Immature natural killer cell (primary cell): ENCODE measurements at regions not wholly inside any gene's neighbourhood (a gene's known extent, or its start where the extent isn't known, plus 50 kb on each side); places are given as distances from the start of the nearest gene placed in this dataset.

Experiments
- DNase-seq, 3 donors: peaks; one replicate each; pipeline ENCODE4 v3.0.0; 2022; ENCODE audit warnings: mixed read lengths in 1 of 3
- H3K27ac Mint-ChIP-seq, 6 donors: one replicate each; pipeline ENCODE4 v1.8.0; 2020; ENCODE audit warnings: mixed read lengths in 6 of 6, mild to moderate bottlenecking in 5 of 6, inconsistent platforms in 4 of 6, moderate library complexity in 3 of 6
- H3K27me3 Mint-ChIP-seq, 3 donors: one replicate each; pipeline ENCODE4 v1.8.0; 2020 to 2021; ENCODE audit warnings: low read depth in 3 of 3, mild to moderate bottlenecking in 3 of 3, mixed read lengths in 3 of 3, moderate library complexity in 3 of 3, inconsistent platforms in 1 of 3
- H3K36me3 Mint-ChIP-seq, 3 donors: one replicate each; pipeline ENCODE4 v1.8.0; 2020; ENCODE audit warnings: mixed read lengths in 3 of 3, inconsistent platforms in 2 of 3, mild to moderate bottlenecking in 2 of 3
- H3K4me1 Mint-ChIP-seq, 2 donors: one replicate each; pipeline ENCODE4 v1.8.0; 2020; ENCODE audit warnings: inconsistent platforms in 2 of 2, mild to moderate bottlenecking in 2 of 2, mixed read lengths in 2 of 2, moderate library complexity in 1 of 2
- H3K4me3 Mint-ChIP-seq, 5 donors: one replicate each; pipeline ENCODE4 v1.8.0; 2020; ENCODE audit warnings: mild to moderate bottlenecking in 5 of 5, mixed read lengths in 5 of 5, inconsistent platforms in 3 of 5, moderate library complexity in 3 of 5
- H3K9me3 Mint-ChIP-seq, 6 donors: one replicate each; pipeline ENCODE4 v1.8.0; 2020; ENCODE audit warnings: mild to moderate bottlenecking in 6 of 6, mixed read lengths in 6 of 6, inconsistent platforms in 4 of 6, moderate library complexity in 3 of 6

DNA sequence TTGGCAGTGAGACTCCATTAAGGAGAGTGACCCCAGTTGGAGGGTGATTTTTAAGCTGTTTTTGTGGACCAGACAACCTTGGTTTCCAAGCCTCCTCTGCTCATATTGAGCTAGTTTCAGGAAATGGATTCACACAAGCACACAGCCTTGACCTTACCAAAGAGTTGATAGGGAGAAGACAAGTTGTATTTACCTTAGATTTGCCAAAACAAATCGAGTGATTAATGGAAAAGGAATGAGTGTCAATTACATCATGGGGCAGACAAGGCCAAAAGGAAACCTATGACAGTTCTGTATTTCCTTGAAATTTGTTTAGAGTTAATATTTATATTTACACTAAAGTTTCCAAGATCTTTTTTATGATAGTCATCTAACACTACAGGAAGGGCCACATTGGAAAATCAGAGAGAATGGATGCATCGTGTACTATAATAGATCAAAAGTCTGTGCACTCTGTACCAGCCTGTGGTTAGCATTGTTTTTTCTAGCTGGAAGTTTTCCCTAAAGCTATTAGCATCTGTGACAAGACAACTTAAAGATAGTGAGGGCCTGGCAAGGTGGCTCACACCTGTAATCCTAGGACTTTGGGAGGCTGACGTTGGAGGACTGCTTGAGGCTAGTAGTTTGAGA lies 86.0 kb upstream of the FER start:
- Mint-ChIP-seq H3K9me3 (no peaks in the 10 kb centered on the region), H3K4me1 (no peaks in the 10 kb centered on the region), H3K27me3 (peaks cover 1 to 8% (median 5%) of the 10 kb centered on the region in 3 donors), H3K36me3 (no peaks in the 10 kb centered on the region), H3K27ac (no peak overlapping the region), H3K4me3 (no peak overlapping the region)
- DNase-seq = no peak

GRCh38 chr5:108661024-108661423 lies 86.7 kb upstream of the FER start:
- DNase-seq = no peak
- Mint-ChIP-seq H3K4me1 (no peaks in the 10 kb centered on the region), H3K27ac (no peak overlapping the region), H3K4me3 (no peak overlapping the region), H3K27me3 (peaks cover 1 to 8% (median 2%) of the 10 kb centered on the region in 3 donors), H3K36me3 (no peaks in the 10 kb centered on the region), H3K9me3 (no peaks in the 10 kb centered on the region)

- peaks cover 1 to 8% (median 2%) of the 10 kb centered on the region in 3 donors for H3K27me3 Mint-ChIP-seq
- H3K36me3 Mint-ChIP-seq = no peaks in the 10 kb centered on the region
- no peak for DNase-seq
- H3K27ac Mint-ChIP-seq = no peak overlapping the region
- no peaks in the 10 kb centered on the region for H3K4me1 Mint-ChIP-seq
- H3K9me3 Mint-ChIP-seq = no peaks in the 10 kb centered on the region
- no peak overlapping the region for H3K4me3 Mint-ChIP-seq
Measured at GRCh38 chr5:108660291-108660690, 87.4 kb upstream of the FER start.

- H3K36me3 Mint-ChIP-seq = no peaks in the 10 kb centered on the region
- no peak for DNase-seq
- no peaks in the 10 kb centered on the region for H3K4me1 Mint-ChIP-seq
- H3K27ac Mint-ChIP-seq = no peak overlapping the region
- H3K4me3 Mint-ChIP-seq = no peak overlapping the region
- no peaks in the 10 kb centered on the region for H3K9me3 Mint-ChIP-seq
- peaks cover 1 to 8% (median 2%) of the 10 kb centered on the region in 3 donors for H3K27me3 Mint-ChIP-seq
Measured at GRCh38 chr5:108659531-108659930, 88.2 kb upstream of the FER start.

DNA sequence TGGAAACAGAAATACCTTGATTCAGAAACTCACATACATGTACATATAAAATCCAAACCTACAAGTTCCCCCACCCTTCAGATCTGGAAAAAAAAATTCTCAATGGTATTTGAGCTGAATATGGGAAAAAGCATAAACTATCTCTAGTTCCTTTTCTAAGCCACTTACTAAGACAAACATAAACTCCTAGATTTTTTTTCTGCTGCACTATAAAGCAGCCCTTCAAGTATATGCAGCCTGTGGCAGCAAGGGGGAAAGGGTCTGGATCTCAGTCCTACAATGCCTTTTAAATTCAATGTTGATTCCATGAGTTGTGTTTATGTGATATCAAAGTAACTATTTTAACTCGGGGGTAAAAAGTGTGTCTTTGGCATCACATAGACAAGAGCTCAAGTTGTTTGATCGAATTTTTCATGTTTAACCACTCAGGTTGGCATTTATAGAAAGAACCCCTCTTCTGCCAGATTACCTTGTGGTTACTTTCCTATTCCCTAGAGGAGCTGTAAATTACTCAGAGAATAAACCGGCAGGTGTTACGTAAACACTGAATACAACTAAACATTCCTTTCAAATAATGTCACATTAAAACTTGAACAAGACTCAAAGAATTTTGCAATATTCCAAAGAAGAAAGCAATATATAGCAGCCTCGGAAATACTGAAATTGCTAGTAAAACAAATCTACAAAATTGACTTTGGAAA lies 91.8 kb upstream of the FER start:
- Mint-ChIP-seq H3K27ac (no peak overlapping the region), H3K4me3 (no peak overlapping the region), H3K9me3 (no peaks in the 10 kb centered on the region), H3K36me3 (no peaks in the 10 kb centered on the region), H3K27me3 (peaks cover 1 to 6% (median 2%) of the 10 kb centered on the region in 3 donors), H3K4me1 (no peaks in the 10 kb centered on the region)
- no peak for DNase-seq

DNA sequence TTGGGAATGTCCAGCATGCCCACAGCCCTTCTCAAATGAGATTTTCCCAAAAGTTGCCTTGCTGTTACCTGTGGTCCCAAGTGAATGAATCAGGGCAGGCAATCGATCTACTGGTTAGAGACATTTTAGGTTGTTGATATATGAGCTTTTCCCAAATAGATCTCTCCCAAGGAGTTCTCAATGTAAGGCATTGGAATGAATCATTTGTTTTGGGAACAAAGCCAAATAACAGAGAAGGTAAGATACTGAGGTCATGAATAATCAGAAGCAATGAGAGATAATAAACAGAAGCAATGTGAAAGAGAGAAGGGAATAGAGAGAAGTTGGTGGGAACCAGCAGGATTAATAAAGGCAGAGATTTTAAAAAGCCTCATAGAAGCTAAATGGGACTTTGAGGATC lies 93.6 kb upstream of the FER start:
- H3K27ac Mint-ChIP-seq = no peak overlapping the region
- H3K36me3 Mint-ChIP-seq = no peaks in the 10 kb centered on the region
- H3K4me1 Mint-ChIP-seq = no peaks in the 10 kb centered on the region
- DNase-seq = no peak
- H3K4me3 Mint-ChIP-seq = no peak overlapping the region
- H3K27me3 Mint-ChIP-seq = peaks cover 0 to 5% (median 2%) of the 10 kb centered on the region in 3 donors
- H3K9me3 Mint-ChIP-seq = peaks cover 0 to 2% (median 0%) of the 10 kb centered on the region in 6 donors

GRCh38 chr5:108653201-108653600 lies 94.5 kb upstream of the FER start:
- Mint-ChIP-seq H3K9me3 (peaks cover 0 to 2% (median 0%) of the 10 kb centered on the region in 6 donors), H3K27me3 (peaks cover 0 to 3% (median under 1%) of the 10 kb centered on the region in 3 donors), H3K36me3 (no peaks in the 10 kb centered on the region), H3K4me3 (no peak overlapping the region), H3K4me1 (no peaks in the 10 kb centered on the region), H3K27ac (no peak overlapping the region)
- no peak for DNase-seq

DNA sequence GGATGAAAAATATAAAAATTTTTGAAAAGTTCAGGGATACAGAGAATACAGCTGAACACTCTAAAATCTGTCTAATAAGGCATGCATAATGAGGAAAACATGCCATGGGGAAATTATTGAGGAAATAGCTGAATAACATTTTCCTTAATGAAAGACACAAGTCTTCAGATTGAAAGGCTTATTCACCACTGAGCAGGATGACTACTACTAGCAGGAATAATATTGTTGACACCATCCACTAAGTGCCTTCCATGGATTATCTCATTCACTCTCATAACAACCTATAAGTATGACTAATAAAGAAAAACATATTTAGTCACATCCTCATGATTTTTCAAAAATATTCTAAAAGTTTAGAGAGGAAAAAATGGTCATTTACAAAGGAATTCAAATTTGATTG lies 96.7 kb upstream of the FER start:
- Mint-ChIP-seq H3K27me3 (peaks cover 0 to 6% (median 2%) of the 10 kb centered on the region in 3 donors), H3K4me1 (no peaks in the 10 kb centered on the region)
- DNase-seq = no peak

DNA sequence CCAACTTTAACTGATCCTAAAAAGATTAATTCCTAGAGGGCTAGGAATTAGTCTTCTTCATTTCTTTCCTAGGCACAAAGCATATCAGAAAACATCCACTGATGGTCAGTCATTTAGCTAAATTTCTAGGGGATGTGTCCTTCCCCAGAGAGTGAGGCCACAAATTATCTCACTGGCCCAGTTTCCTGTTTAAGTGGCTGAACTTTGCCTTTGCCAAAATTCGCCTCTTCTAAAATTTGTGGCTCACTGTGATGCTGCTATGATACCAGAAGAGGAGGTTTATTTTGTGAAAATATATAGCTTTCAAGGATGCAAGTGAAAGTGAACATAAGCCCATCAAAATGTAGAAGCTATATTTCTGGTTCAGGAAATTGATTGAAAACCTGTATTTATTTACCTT lies 98.1 kb upstream of the FER start:
- Mint-ChIP-seq H3K4me3 (no peak overlapping the region), H3K27me3 (peaks cover 0 to 6% (median 2%) of the 10 kb centered on the region in 3 donors), H3K27ac (no peak overlapping the region), H3K4me1 (no peaks in the 10 kb centered on the region), H3K36me3 (no peaks in the 10 kb centered on the region), H3K9me3 (peaks cover 0 to 5% (median 1%) of the 10 kb centered on the region in 6 donors)
- no peak for DNase-seq

More for the DNA sequence above, 96.7 kb upstream of the FER start:
- H3K36me3 Mint-ChIP-seq = no peaks in the 10 kb centered on the region
- no peak overlapping the region for H3K27ac Mint-ChIP-seq
- H3K4me3 Mint-ChIP-seq = no peak overlapping the region
- peaks cover 0 to 5% (median 1%) of the 10 kb centered on the region in 6 donors for H3K9me3 Mint-ChIP-seq

GRCh38 chr5:108649106-108649505 lies 98.6 kb upstream of the FER start:
- Mint-ChIP-seq H3K4me3 (no peak overlapping the region), H3K4me1 (no peaks in the 10 kb centered on the region), H3K36me3 (no peaks in the 10 kb centered on the region), H3K27ac (no peak overlapping the region), H3K27me3 (peaks cover 0 to 6% (median 2%) of the 10 kb centered on the region in 3 donors), H3K9me3 (peaks cover 0 to 5% (median 1%) of the 10 kb centered on the region in 6 donors)
- DNase-seq = no peak

- no peak overlapping the region for H3K4me3 Mint-ChIP-seq
- no peak overlapping the region for H3K27ac Mint-ChIP-seq
- DNase-seq = peak; percentile 24 to 42 (median 37)
- peaks cover 0 to 3% (median 3%) of the 10 kb centered on the region in 3 donors for H3K27me3 Mint-ChIP-seq
- no peaks in the 10 kb centered on the region for H3K4me1 Mint-ChIP-seq
- H3K36me3 Mint-ChIP-seq = no peaks in the 10 kb centered on the region
- peaks cover 0 to 5% (median 0%) of the 10 kb centered on the region in 6 donors for H3K9me3 Mint-ChIP-seq
Measured at GRCh38 chr5:108642170-108642906, 105.4 kb upstream of the FER start.

DNA sequence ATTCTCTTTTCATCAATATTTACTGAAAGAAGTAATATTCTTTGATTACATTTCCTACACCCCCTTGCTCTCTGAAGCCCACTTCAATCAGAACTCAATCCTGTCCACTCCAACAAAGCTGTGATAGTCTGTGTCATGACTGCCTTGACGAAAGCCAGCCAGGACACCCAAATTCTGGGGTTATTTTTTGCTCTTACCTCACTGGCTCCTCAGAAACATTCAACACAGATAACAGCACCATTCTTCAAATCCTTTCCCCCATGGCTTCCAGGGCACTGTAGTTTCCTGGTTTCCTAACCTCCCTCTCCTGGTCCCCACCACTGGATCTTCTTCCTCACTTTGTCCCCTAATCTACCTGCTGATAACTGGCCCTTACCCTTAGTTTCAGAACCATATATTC lies 106.1 kb upstream of the FER start:
- H3K36me3 Mint-ChIP-seq = no peaks in the 10 kb centered on the region
- H3K4me3 Mint-ChIP-seq = no peak overlapping the region
- no peaks in the 10 kb centered on the region for H3K4me1 Mint-ChIP-seq

DNA sequence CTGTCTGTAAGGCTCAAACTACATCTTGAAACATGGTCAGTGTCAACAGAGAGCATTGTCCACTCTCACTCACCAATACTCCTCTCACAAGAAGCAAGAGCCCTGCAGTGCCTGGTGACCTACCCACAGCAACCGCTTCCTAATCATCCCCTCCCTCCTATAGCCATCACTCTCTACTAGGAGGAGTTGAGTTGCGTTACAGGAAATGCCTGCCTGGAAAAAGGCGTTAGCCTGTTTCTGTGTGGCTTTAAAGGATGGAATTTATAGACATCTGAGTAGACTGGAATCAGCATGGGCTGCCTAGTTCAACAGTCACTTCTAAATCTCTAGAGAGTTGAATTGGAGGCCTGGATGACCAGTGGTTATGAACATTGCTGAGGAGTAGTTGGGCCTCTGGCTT lies 108.3 kb upstream of the FER start:
- H3K4me3 Mint-ChIP-seq = no peak overlapping the region
- no peaks in the 10 kb centered on the region for H3K4me1 Mint-ChIP-seq
- peaks cover 0 to 3% (median 0%) of the 10 kb centered on the region in 3 donors for H3K27me3 Mint-ChIP-seq
- no peaks in the 10 kb centered on the region for H3K9me3 Mint-ChIP-seq
- no peak for DNase-seq
- H3K36me3 Mint-ChIP-seq = no peaks in the 10 kb centered on the region
- no peak overlapping the region for H3K27ac Mint-ChIP-seq

More for the DNA sequence above, 106.1 kb upstream of the FER start:
- H3K9me3 Mint-ChIP-seq = no peaks in the 10 kb centered on the region
- H3K27ac Mint-ChIP-seq = no peak overlapping the region
- H3K27me3 Mint-ChIP-seq = peaks cover 0 to 3% (median 3%) of the 10 kb centered on the region in 3 donors
- no peak for DNase-seq

DNA sequence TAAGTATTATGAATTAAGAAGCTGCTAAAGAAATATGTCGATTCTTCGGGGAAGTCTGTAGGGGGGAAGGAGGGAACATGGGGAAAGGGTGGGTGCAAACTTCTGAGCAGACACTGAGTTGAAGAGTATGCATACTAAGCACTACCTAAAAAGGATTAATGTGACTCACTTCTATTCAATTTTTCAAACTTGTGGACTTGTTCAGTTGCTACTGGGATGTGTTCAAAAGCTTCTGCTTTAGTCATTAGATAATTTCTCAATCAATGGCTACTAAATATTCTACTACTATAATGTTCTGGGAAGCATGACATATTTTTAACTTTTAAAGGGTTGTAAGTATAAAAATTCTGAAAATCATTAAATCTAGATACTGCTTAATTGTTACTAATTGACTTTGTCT lies 109.7 kb upstream of the FER start:
- DNase-seq = no peak
- Mint-ChIP-seq H3K27me3 (peaks cover 0 to 5% (median 0%) of the 10 kb centered on the region in 3 donors), H3K4me3 (no peak overlapping the region), H3K27ac (no peak overlapping the region), H3K36me3 (no peaks in the 10 kb centered on the region), H3K9me3 (no peaks in the 10 kb centered on the region), H3K4me1 (no peaks in the 10 kb centered on the region)
